ENCODE measurements at regions not wholly inside any gene's neighbourhood (a gene's known extent, or its start where the extent isn't known, plus 50 kb on each side); places are given as distances from the start of the nearest gene placed in this dataset.

DNA sequence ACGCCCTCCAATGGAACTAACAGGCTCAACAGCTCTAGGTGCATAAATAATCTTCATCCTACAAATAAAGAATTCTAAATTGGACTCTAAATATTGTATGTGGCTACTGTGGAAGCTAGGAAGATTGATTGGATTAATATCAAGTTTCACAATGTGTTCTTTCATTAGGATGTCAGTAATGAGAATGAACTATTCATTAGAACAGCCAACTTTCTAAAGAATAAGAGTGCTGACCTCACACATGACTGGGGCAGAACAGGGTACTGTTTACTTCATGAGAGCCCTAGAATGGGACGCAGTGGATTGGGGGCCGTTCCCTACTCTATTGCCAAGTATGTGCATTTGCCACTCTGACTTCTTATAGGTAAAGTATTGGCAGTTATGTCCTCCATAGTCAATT lies 528.2 kb upstream of the RBFOX1 start:
- Histone ChIP-seq H4K20me1 (ENCODE audit: insufficient read depth, low read length) (no peaks in the 10 kb centered on the region), H3K4me3 (ENCODE audit: insufficient read depth, low read depth, low read length) (no peak overlapping the region), H3K9me1 (ENCODE audit: insufficient read depth, low read length) (no peaks in the 10 kb centered on the region), H4K5ac (ENCODE audit: low read depth, low read length) (no peak overlapping the region), H2BK20ac (ENCODE audit: low read depth, low read length) (no peak overlapping the region), H2AK9ac (replicated peaks; ENCODE audit: low read depth, low read length, poor library complexity) (no peak overlapping the region), H3K56ac (ENCODE audit: extremely low read depth, insufficient read depth, low read length) (no peak overlapping the region), H3K27ac (ENCODE audit: insufficient read depth, low read length) (no peak overlapping the region), H3K14ac (replicated peaks; ENCODE audit: low read depth, low read length) (no peak overlapping the region), H3K4ac (ENCODE audit: low read depth, low read length) (no peak overlapping the region), H3K23ac (ENCODE audit: low read depth, low read length) (no peak overlapping the region), H3K36me3 (ENCODE audit: control insufficient read depth, insufficient read depth, low read length) (no peaks in the 10 kb centered on the region), H3K27me3 (ENCODE audit: control insufficient read depth, insufficient read depth, low read length) (no peaks in the 10 kb centered on the region), H4K8ac (ENCODE audit: low read depth in 2 of 2, low read length in 2 of 2) (no peak overlapping the region), H3K79me1 (ENCODE audit: low read depth in 1 of 2, low read length in 2 of 2) (no peaks in the 10 kb centered on the region), H2BK5ac (ENCODE audit: low read depth, low read length, poor library complexity, severe bottlenecking) (no peak overlapping the region), H2BK120ac (ENCODE audit: low read depth, low read length) (no peak overlapping the region), H3K9ac (ENCODE audit: low read depth, low read length) (no peak overlapping the region), H4K91ac (ENCODE audit: insufficient read depth, low read depth, low read length) (no peak overlapping the region), H2BK15ac (ENCODE audit: low read depth, low read length) (no peak overlapping the region), H3K18ac (ENCODE audit: low read depth, low read length) (no peak overlapping the region), H3K4me2 (ENCODE audit: low read depth, low read length) (no peak overlapping the region), H3K4me1 (ENCODE audit: control insufficient read depth, insufficient read depth, low read length) (no peaks in the 10 kb centered on the region), H3K9me3 (ENCODE audit: control insufficient read depth, insufficient read depth, low read length) (peaks cover 10% of the 10 kb centered on the region; the same call in 1 of the 2 replicates), H2AK5ac (ENCODE audit: low read depth, low read length) (no peak overlapping the region), H2AFZ (replicated peaks; ENCODE audit: low read length, poor library complexity) (no peak overlapping the region)
- ChIA-PET POLR2A (ENCODE audit: unreplicated experiment) (no interaction called here), CTCF (no interaction called here)
- in situ Hi-C loops (cut with MboI; ENCODE audit: low sequenced_read_pairs) (no loop called here), dilution Hi-C loops (cut with HindIII; ENCODE audit: low sequenced_read_pairs, unreplicated experiment) (no loop called here), intact Hi-C loops (cut with micrococcal nuclease) (no loop called here)
- WGBS, 2 experiments (ENCODE audit: extremely low coverage in 2 of 2, insufficient read length in 1 of 2) = no CpG with 5 or more reads among the region's 3 CpGs
- TF ChIP-seq, protein P1, sequence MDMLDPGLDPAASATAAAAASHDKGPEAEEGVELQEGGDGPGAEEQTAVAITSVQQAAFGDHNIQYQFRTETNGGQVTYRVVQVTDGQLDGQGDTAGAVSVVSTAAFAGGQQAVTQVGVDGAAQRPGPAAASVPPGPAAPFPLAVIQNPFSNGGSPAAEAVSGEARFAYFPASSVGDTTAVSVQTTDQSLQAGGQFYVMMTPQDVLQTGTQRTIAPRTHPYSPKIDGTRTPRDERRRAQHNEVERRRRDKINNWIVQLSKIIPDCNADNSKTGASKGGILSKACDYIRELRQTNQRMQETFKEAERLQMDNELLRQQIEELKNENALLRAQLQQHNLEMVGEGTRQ (IDR thresholded peaks at IDR 0.05; ENCODE audit: low read depth, low read length) = no peak
- TF ChIP-seq FOS (IDR thresholded peaks at IDR 0.05; ENCODE audit: low read depth, low read length) = no peak
- no peak for TF ChIP-seq CHD1 (IDR thresholded peaks at IDR 0.05; ENCODE audit: low read depth, low read length)
- TF ChIP-seq MXI1 (IDR thresholded peaks at IDR 0.05; ENCODE audit: borderline replicate concordance, low read depth, low read length) = no peak
- no peak for TF ChIP-seq BHLHE40 (IDR thresholded peaks at IDR 0.05; ENCODE audit: low read depth, low read length)
- no peak for TF ChIP-seq SMC3 (IDR thresholded peaks at IDR 0.05; ENCODE audit: low read depth, low read length)
- TF ChIP-seq RCOR1 (IDR thresholded peaks at IDR 0.05; ENCODE audit: insufficient replicate concordance, low read length) = no peak
- TF ChIP-seq NFE2L2 (IDR thresholded peaks at IDR 0.05; ENCODE audit: low read depth, low read length) = no peak
- TF ChIP-seq CEBPB (IDR thresholded peaks at IDR 0.05; ENCODE audit: low read depth, low read length) = no peak
- TF ChIP-seq, protein P2, sequence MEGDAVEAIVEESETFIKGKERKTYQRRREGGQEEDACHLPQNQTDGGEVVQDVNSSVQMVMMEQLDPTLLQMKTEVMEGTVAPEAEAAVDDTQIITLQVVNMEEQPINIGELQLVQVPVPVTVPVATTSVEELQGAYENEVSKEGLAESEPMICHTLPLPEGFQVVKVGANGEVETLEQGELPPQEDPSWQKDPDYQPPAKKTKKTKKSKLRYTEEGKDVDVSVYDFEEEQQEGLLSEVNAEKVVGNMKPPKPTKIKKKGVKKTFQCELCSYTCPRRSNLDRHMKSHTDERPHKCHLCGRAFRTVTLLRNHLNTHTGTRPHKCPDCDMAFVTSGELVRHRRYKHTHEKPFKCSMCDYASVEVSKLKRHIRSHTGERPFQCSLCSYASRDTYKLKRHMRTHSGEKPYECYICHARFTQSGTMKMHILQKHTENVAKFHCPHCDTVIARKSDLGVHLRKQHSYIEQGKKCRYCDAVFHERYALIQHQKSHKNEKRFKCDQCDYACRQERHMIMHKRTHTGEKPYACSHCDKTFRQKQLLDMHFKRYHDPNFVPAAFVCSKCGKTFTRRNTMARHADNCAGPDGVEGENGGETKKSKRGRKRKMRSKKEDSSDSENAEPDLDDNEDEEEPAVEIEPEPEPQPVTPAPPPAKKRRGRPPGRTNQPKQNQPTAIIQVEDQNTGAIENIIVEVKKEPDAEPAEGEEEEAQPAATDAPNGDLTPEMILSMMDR (conservative IDR thresholded peaks at IDR 0.05; ENCODE audit: low read depth, low read length) = no peak
- TF ChIP-seq RAD21 (IDR thresholded peaks at IDR 0.05; ENCODE audit: low read length) = no peak
- no peak for TF ChIP-seq MAFK (IDR thresholded peaks at IDR 0.05; ENCODE audit: low read depth, low read length)
- TF ChIP-seq RFX5 (IDR thresholded peaks at IDR 0.05; ENCODE audit: low read depth, low read length) = no peak
- TF ChIP-seq MAZ (IDR thresholded peaks at IDR 0.05; ENCODE audit: borderline replicate concordance, low read depth, low read length) = no peak
- TF ChIP-seq POLR2A (IDR thresholded peaks at IDR 0.05; ENCODE audit: low read depth, low read length) = no peak
- TF ChIP-seq, protein P3, sequence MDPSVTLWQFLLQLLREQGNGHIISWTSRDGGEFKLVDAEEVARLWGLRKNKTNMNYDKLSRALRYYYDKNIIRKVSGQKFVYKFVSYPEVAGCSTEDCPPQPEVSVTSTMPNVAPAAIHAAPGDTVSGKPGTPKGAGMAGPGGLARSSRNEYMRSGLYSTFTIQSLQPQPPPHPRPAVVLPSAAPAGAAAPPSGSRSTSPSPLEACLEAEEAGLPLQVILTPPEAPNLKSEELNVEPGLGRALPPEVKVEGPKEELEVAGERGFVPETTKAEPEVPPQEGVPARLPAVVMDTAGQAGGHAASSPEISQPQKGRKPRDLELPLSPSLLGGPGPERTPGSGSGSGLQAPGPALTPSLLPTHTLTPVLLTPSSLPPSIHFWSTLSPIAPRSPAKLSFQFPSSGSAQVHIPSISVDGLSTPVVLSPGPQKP (IDR thresholded peaks at IDR 0.05; ENCODE audit: borderline replicate concordance, low read depth, low read length) = no peak
- no peak for DNase-seq
- BruUV-seq (replicated peaks) = no TSS peak
- ATAC-seq (ENCODE audit: low read depth) = no peak
